ENCODE measurements at regions not wholly inside any gene's neighbourhood (a gene's known extent, or its start where the extent isn't known, plus 50 kb on each side); places are given as distances from the start of the nearest gene placed in this dataset.

DNA sequence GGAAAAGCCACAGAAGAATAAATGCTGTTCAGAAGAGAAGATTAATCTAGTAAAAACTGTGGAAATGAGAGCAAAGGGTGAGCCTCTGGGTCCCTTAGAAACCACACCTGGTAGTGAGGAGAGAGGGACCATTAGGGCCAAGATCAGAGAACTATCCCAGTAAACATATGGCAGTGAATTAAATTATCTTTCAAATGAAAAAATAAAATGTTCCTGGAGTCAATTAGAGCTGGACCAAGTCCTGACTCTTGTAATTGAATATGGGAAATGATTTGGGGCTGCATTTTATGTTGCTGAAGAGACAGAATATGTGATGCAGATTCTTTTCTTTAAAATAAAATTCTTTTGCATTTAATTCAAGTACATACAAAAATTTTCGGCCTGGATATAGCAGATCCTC lies 62.2 kb upstream of the PAX3 start:
- no peak for TF ChIP-seq MAX (IDR thresholded peaks at IDR 0.05; ENCODE audit: low read depth, low read length)
- TF ChIP-seq POLR2A (IDR thresholded peaks at IDR 0.05; ENCODE audit: extremely low read depth, insufficient read length) = no peak
